Upper lobe of right lung (tissue), 1 donor: ENCODE measurements at regions not wholly inside any gene's neighbourhood (a gene's known extent, or its start where the extent isn't known, plus 50 kb on each side); places are given as distances from the start of the nearest gene placed in this dataset.

Source experiments
- ATAC-seq: fragments of 200-7000 bp; cut with Tn5 transposase; one replicate; pipeline ENCODE4 v1.9.1; 2020; ENCODE audit warnings: mild to moderate bottlenecking, moderate library complexity
- DNase-seq: peaks from one replicate; pipeline ENCODE4 v3.0.0-alpha.2; 2020
- H3K27ac ChIP-seq: fragments of 200-600 bp; one replicate; pipeline ENCODE4 v1.8.0; 2022
- H3K27me3 ChIP-seq: fragments of 200-600 bp; one replicate; pipeline ENCODE4 v1.8.0; 2022; ENCODE audit warnings: mild to moderate bottlenecking
- H3K36me3 ChIP-seq: fragments of 200-600 bp; one replicate; pipeline ENCODE4 v1.8.0; 2022
- H3K4me1 ChIP-seq: fragments of 200-600 bp; one replicate; pipeline ENCODE4 v1.8.0; 2022
- H3K4me3 ChIP-seq: fragments of 200-600 bp; one replicate; pipeline ENCODE4 v1.8.0; 2022; ENCODE audit warnings: mild to moderate bottlenecking
- H3K9me3 ChIP-seq: fragments of 200-600 bp; one replicate; pipeline ENCODE4 v1.8.0; 2022
- CTCF ChIP-seq: fragments of 200-600 bp; IDR thresholded peaks from one replicate; pipeline ENCODE4 v1.8.0; 2022; ENCODE audit warnings: antibody characterized with exemption
- intact Hi-C: fragments of 100-400 bp; cut with DNase I; formaldehyde crosslinking; loops from one replicate; pipeline ENCODE4 v1.11.0; 2022
- donor health status: DM: no; HTN: yes; CAD: no; lungs with severe emphysema.

GRCh38 chr18:55113800-55114199 is 154.5 kb upstream of the CCDC68 start:
- DNase-seq = no peak
- no peaks in the 10 kb centered on the region for H3K9me3 ChIP-seq

GRCh38 chr18:55111271-55111670 is 152.0 kb upstream of the CCDC68 start:
- no peak for DNase-seq
- TF ChIP-seq CTCF = no peak
- H3K36me3 ChIP-seq = no peaks in the 10 kb centered on the region
- no peak overlapping the region for H3K27ac ChIP-seq
- intact Hi-C loops = no loop called here
- no peak overlapping the region for H3K4me3 ChIP-seq
- no peaks in the 10 kb centered on the region for H3K4me1 ChIP-seq
- no peaks in the 10 kb centered on the region for H3K27me3 ChIP-seq
- no peak for ATAC-seq
- H3K9me3 ChIP-seq = no peaks in the 10 kb centered on the region

More at GRCh38 chr18:55113800-55114199, 154.5 kb upstream of the CCDC68 start:
- Histone ChIP-seq H3K36me3 (no peaks in the 10 kb centered on the region), H3K4me3 (no peak overlapping the region), H3K27ac (no peak overlapping the region), H3K27me3 (no peaks in the 10 kb centered on the region), H3K4me1 (no peaks in the 10 kb centered on the region)
- no peak for TF ChIP-seq CTCF
- intact Hi-C loops = no loop called here
- ATAC-seq = no peak

GRCh38 chr18:55110436-55110835 is 151.2 kb upstream of the CCDC68 start:
- no peaks in the 10 kb centered on the region for H3K27me3 ChIP-seq
- H3K9me3 ChIP-seq = no peaks in the 10 kb centered on the region
- peak; percentile 15 for ATAC-seq
- H3K4me3 ChIP-seq = no peak overlapping the region
- H3K27ac ChIP-seq = no peak overlapping the region
- intact Hi-C loops = no loop called here
- no peak for DNase-seq
- no peaks in the 10 kb centered on the region for H3K36me3 ChIP-seq
- TF ChIP-seq CTCF = no peak
- no peaks in the 10 kb centered on the region for H3K4me1 ChIP-seq

GRCh38 chr18:55109818-55110414 is 150.7 kb upstream of the CCDC68 start:
- no peaks in the 10 kb centered on the region for H3K4me1 ChIP-seq
- no peaks in the 10 kb centered on the region for H3K9me3 ChIP-seq
- no peaks in the 10 kb centered on the region for H3K27me3 ChIP-seq
- no peak overlapping the region for H3K4me3 ChIP-seq
- no peak for ATAC-seq
- TF ChIP-seq CTCF = no peak
- no peak overlapping the region for H3K27ac ChIP-seq
- intact Hi-C loops = no loop called here
- DNase-seq = no peak
- H3K36me3 ChIP-seq = no peaks in the 10 kb centered on the region

- intact Hi-C loops = no loop called here
- Histone ChIP-seq H3K4me1 (no peaks in the 10 kb centered on the region), H3K9me3 (no peaks in the 10 kb centered on the region), H3K36me3 (no peaks in the 10 kb centered on the region), H3K27me3 (no peaks in the 10 kb centered on the region), H3K4me3 (no peak overlapping the region), H3K27ac (no peak overlapping the region)
- ATAC-seq = no peak
- no peak for DNase-seq
- no peak for TF ChIP-seq CTCF
Observed at GRCh38 chr18:55106906-55107305, 147.6 kb upstream of the CCDC68 start.

GRCh38 chr18:55106466-55106865 is 147.2 kb upstream of the CCDC68 start:
- H3K4me3 ChIP-seq = no peak overlapping the region
- H3K36me3 ChIP-seq = no peaks in the 10 kb centered on the region
- no peak overlapping the region for H3K27ac ChIP-seq
- TF ChIP-seq CTCF = no peak
- H3K9me3 ChIP-seq = no peaks in the 10 kb centered on the region
- no peak for DNase-seq
- H3K4me1 ChIP-seq = no peaks in the 10 kb centered on the region
- no peaks in the 10 kb centered on the region for H3K27me3 ChIP-seq
- ATAC-seq = no peak
- intact Hi-C loops = no loop called here
